SK-N-SH (cell line): ENCODE measurements at regions not wholly inside any gene's neighbourhood (a gene's known extent, or its start where the extent isn't known, plus 50 kb on each side); places are given as distances from the start of the nearest gene placed in this dataset.

Experiments
- CTCF ChIA-PET: fragments of 300-600, 350-600 bp; formaldehyde crosslinking; extraction: SDS; loops from one replicate; lab custom pipeline; 2021; lab: Yijun Ruan, JAX
- POLR2A ChIA-PET: fragments of 350-600 bp; sonication (Branson Sonifier 250); formaldehyde crosslinking; extraction: SDS; loops from one replicate; lab custom pipeline; 2020; ENCODE audit warnings: antibody characterized with exemption, inconsistent platforms; lab: Yijun Ruan, JAX
- DNase-seq: peaks from one replicate; pipeline ENCODE4 v3.0.0; 2012
- H2AFZ ChIP-seq: fragments of 200-600 bp; sonication (generic); 2 replicates; pipeline ENCODE4 v1.8.1; 2016; ENCODE audit warnings: antibody characterized with exemption, mild to moderate bottlenecking, low read depth
- H3F3A ChIP-seq: fragments of 200-600 bp; sonication (generic); replicated peaks from 2 replicates; pipeline ENCODE3; 2016; ENCODE audit warnings: antibody characterized with exemption, mild to moderate bottlenecking; ENCODE audit not compliant: insufficient read depth
- H3K27ac ChIP-seq, 2 experiments: fragments of 200-500 bp in 1 of 2; fragments of 200-600 bp in 1 of 2; sonication (Bioruptor generic) in 1 of 2; sonication (generic), shearing (Covaris generic) in 1 of 2; 2 replicates each; pipeline versions ENCODE4 v1.5.1 to v1.6.1; 2014 to 2016; ENCODE audit warnings: low read depth in 2 of 2, inconsistent platforms in 1 of 2, low read length in 1 of 2, mild to moderate bottlenecking in 1 of 2, mixed read lengths in 1 of 2
- H3K27me3 ChIP-seq: fragments of 200-600 bp; sonication (generic), shearing (Covaris generic); 2 replicates; pipeline ENCODE4 v1.6.1; 2016; ENCODE audit warnings: mixed run types; ENCODE audit not compliant: insufficient read depth
- H3K36me3 ChIP-seq, 2 experiments: fragments of 200-500 bp in 1 of 2; fragments of 200-600 bp in 1 of 2; sonication (Bioruptor generic) in 1 of 2; sonication (generic) in 1 of 2; replicated peaks in 1 of 2; 2 replicates each; pipeline versions ENCODE3 to v1.5.1; 2014 to 2016; ENCODE audit warnings: low read length in 1 of 2, mild to moderate bottlenecking in 1 of 2; ENCODE audit not compliant: insufficient read depth in 2 of 2, control insufficient read depth in 1 of 2
- H3K4me1 ChIP-seq, 2 experiments: fragments of 200-500 bp in 1 of 2; fragments of 200-600 bp in 1 of 2; sonication (Bioruptor generic) in 1 of 2; sonication (generic), shearing (Covaris generic) in 1 of 2; 2 replicates each; pipeline versions ENCODE4 v1.5.1 to v1.6.1; 2014 to 2016; ENCODE audit warnings: low read depth in 1 of 2, low read length in 1 of 2, mixed run types in 1 of 2; ENCODE audit not compliant: insufficient read depth in 2 of 2, control insufficient read depth in 1 of 2
- H3K4me2 ChIP-seq: fragments of 200-600 bp; sonication (generic), shearing (Covaris generic); 2 replicates; pipeline ENCODE4 v1.6.1; 2017; ENCODE audit warnings: mixed run types
- H3K4me3 ChIP-seq, 2 experiments: fragments of 200-500 bp in 1 of 2; fragments of 200-600 bp in 1 of 2; sonication (Bioruptor generic) in 1 of 2; sonication (generic), shearing (Covaris generic) in 1 of 2; 2 replicates each; pipeline versions ENCODE4 v1.5.1 to v1.8.1; 2014 to 2016; ENCODE audit warnings: low read depth in 2 of 2, inconsistent platforms in 1 of 2, low read length in 1 of 2, mild to moderate bottlenecking in 1 of 2, mixed read lengths in 1 of 2, moderate library complexity in 1 of 2
- H3K79me2 ChIP-seq: fragments of 200-600 bp; sonication (generic); 2 replicates; pipeline ENCODE4 v1.8.1; 2017; ENCODE audit warnings: mild to moderate bottlenecking; ENCODE audit not compliant: insufficient read depth
- H3K9ac ChIP-seq: fragments of 200-600 bp; sonication (generic); 2 replicates; pipeline ENCODE4 v1.6.1; 2017; ENCODE audit warnings: mixed run types
- H3K9me2 ChIP-seq: fragments of 200-600 bp; sonication (generic); 2 replicates; pipeline ENCODE4 v1.6.1; 2017; ENCODE audit warnings: mixed run types
- H3K9me3 ChIP-seq: fragments of 200-600 bp; sonication (generic); 2 replicates; pipeline ENCODE4 v1.6.1; 2017; ENCODE audit warnings: mixed run types, mild to moderate bottlenecking, moderate library complexity
- H4K20me1 ChIP-seq: fragments of 200-600 bp; sonication (generic); 2 replicates; pipeline ENCODE4 v1.6.1; 2017; ENCODE audit warnings: mild to moderate bottlenecking, mixed run types; ENCODE audit not compliant: insufficient read depth
- CHD2 ChIP-seq: fragments of 150-350 bp; IDR thresholded peaks from 2 replicates; pipeline ENCODE4 v1.6.1; 2018; ENCODE audit warnings: low read length; ENCODE audit not compliant: partially characterized antibody
- ELF1 ChIP-seq: IDR thresholded peaks from 2 replicates; pipeline ENCODE4 v1.4.0; 2012
- EZH2phosphoT487 ChIP-seq: fragments of 200-600 bp; sonication (generic); IDR thresholded peaks from 2 replicates; pipeline ENCODE4 v1.6.1; 2017; ENCODE audit warnings: low read depth, mixed run types, mild to moderate bottlenecking, antibody characterized with exemption, moderate library complexity, borderline replicate concordance
- FOXM1 ChIP-seq: IDR thresholded peaks from 2 replicates; pipeline ENCODE4 v1.4.0; 2012; ENCODE audit warnings: low read depth, mild to moderate bottlenecking
- GATA2 ChIP-seq: sonication (generic); formaldehyde crosslinking; IDR thresholded peaks from 2 replicates; pipeline ENCODE4 v1.5.0; 2020; ENCODE audit warnings: mild to moderate bottlenecking, missing genetic modification reagents
- MEF2A ChIP-seq: IDR thresholded peaks from 2 replicates; pipeline ENCODE4 v1.4.0; 2012; ENCODE audit warnings: low read depth, borderline replicate concordance
- NFIC ChIP-seq: IDR thresholded peaks from 2 replicates; pipeline ENCODE4 v1.4.0; 2012; ENCODE audit warnings: borderline replicate concordance
- RAD21 ChIP-seq: IDR thresholded peaks from 2 replicates; pipeline ENCODE4 v1.6.1; 2012; ENCODE audit warnings: mild to moderate bottlenecking, low read length
- RFX5 ChIP-seq: IDR thresholded peaks from 2 replicates; pipeline ENCODE4 v1.6.1; 2012; ENCODE audit warnings: mild to moderate bottlenecking, improper control_type of control experiment, low read length
- YY1 ChIP-seq: IDR thresholded peaks from 2 replicates; pipeline ENCODE4 v1.4.0; 2012; ENCODE audit warnings: low read depth, mild to moderate bottlenecking
- TF ChIP-seq, protein P1 (sequence below): IDR thresholded peaks from 2 replicates; pipeline ENCODE4; 2012
- TF ChIP-seq, protein P2 (sequence below): fragments of 200-600 bp; sonication (generic); IDR thresholded peaks from 2 replicates; pipeline ENCODE4 v1.6.1; 2017; ENCODE audit warnings: antibody characterized with exemption, mild to moderate bottlenecking, moderate library complexity
- TF ChIP-seq, protein P3 (sequence below): IDR thresholded peaks from 2 replicates; pipeline ENCODE4 v1.4.0; 2012; ENCODE audit warnings: low read depth, borderline replicate concordance
- TF ChIP-seq, protein P4 (sequence below): fragments of 150-350 bp; IDR thresholded peaks from 2 replicates; pipeline ENCODE4 v1.6.1; 2016; ENCODE audit warnings: mild to moderate bottlenecking, low read depth, low read length
- TF ChIP-seq, protein P5 (sequence below): IDR thresholded peaks from 2 replicates; pipeline ENCODE4 v1.6.1; 2012; ENCODE audit warnings: mild to moderate bottlenecking, low read depth, low read length, moderate library complexity
- TF ChIP-seq, protein P6 (sequence below): IDR thresholded peaks from 2 replicates; pipeline ENCODE4 v1.4.0; 2012; ENCODE audit warnings: low read depth
- TF ChIP-seq, protein P7 (sequence below): IDR thresholded peaks from 2 replicates; pipeline ENCODE4 v1.4.0; 2012; ENCODE audit warnings: low read depth, borderline replicate concordance

DNA sequence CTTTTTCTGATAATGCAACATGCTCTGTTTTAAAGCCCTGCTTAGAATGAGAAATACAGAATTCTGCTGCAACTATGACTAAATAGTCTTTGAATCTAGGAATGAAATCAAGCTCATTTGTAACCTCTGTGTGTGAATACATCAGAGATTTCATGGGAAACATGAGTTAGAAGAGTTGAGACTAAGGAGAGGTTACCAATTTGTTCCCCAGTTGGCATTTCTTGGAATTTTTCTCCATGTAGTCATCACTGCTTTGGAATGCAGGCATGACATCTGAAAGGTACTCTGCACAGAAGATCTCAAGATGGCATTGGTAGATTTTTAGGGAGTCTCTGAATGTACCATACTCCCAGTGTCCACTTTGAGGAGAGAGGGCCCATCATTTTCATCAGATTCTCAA is 237.2 kb downstream of the TFAP2A start (continued):
- TF ChIP-seq, protein P1, sequence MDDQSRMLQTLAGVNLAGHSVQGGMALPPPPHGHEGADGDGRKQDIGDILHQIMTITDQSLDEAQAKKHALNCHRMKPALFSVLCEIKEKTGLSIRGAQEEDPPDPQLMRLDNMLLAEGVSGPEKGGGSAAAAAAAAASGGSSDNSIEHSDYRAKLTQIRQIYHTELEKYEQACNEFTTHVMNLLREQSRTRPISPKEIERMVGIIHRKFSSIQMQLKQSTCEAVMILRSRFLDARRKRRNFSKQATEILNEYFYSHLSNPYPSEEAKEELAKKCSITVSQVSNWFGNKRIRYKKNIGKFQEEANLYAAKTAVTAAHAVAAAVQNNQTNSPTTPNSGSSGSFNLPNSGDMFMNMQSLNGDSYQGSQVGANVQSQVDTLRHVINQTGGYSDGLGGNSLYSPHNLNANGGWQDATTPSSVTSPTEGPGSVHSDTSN: no peak
- TF ChIP-seq GATA2 (no peak), YY1 (no peak), RFX5 (no peak), RAD21 (no peak), ELF1 (no peak), FOXM1 (no peak)
- TF ChIP-seq, protein P2, sequence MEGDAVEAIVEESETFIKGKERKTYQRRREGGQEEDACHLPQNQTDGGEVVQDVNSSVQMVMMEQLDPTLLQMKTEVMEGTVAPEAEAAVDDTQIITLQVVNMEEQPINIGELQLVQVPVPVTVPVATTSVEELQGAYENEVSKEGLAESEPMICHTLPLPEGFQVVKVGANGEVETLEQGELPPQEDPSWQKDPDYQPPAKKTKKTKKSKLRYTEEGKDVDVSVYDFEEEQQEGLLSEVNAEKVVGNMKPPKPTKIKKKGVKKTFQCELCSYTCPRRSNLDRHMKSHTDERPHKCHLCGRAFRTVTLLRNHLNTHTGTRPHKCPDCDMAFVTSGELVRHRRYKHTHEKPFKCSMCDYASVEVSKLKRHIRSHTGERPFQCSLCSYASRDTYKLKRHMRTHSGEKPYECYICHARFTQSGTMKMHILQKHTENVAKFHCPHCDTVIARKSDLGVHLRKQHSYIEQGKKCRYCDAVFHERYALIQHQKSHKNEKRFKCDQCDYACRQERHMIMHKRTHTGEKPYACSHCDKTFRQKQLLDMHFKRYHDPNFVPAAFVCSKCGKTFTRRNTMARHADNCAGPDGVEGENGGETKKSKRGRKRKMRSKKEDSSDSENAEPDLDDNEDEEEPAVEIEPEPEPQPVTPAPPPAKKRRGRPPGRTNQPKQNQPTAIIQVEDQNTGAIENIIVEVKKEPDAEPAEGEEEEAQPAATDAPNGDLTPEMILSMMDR: no peak

DNA sequence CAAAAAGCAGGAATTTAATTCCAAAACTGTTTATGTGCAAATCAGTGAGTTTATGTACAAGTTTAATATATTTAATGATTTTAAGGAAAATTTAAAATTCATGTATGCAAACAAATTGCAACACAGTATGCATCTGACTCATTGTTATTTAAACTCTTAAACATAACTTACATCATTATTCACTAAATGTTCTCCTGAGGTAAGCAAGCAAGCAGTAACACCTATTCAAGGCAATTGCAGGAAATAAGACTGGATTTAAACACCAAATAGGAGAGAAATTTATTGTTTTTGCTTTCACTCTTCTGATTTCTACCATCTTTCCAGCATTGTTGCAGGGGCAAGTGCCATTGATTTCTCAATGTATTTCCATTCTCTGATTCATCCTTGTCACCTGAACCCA is 239.5 kb downstream of the TFAP2A start:
- Histone ChIP-seq H3F3A (no peaks in the 10 kb centered on the region), H3K9me3 (no peaks in the 10 kb centered on the region)
- TF ChIP-seq, protein P3, sequence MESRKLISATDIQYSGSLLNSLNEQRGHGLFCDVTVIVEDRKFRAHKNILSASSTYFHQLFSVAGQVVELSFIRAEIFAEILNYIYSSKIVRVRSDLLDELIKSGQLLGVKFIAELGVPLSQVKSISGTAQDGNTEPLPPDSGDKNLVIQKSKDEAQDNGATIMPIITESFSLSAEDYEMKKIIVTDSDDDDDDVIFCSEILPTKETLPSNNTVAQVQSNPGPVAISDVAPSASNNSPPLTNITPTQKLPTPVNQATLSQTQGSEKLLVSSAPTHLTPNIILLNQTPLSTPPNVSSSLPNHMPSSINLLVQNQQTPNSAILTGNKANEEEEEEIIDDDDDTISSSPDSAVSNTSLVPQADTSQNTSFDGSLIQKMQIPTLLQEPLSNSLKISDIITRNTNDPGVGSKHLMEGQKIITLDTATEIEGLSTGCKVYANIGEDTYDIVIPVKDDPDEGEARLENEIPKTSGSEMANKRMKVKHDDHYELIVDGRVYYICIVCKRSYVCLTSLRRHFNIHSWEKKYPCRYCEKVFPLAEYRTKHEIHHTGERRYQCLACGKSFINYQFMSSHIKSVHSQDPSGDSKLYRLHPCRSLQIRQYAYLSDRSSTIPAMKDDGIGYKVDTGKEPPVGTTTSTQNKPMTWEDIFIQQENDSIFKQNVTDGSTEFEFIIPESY: no peak
- TF ChIP-seq, protein P4, sequence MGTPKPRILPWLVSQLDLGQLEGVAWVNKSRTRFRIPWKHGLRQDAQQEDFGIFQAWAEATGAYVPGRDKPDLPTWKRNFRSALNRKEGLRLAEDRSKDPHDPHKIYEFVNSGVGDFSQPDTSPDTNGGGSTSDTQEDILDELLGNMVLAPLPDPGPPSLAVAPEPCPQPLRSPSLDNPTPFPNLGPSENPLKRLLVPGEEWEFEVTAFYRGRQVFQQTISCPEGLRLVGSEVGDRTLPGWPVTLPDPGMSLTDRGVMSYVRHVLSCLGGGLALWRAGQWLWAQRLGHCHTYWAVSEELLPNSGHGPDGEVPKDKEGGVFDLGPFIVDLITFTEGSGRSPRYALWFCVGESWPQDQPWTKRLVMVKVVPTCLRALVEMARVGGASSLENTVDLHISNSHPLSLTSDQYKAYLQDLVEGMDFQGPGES: no peak
- TF ChIP-seq, protein P5, sequence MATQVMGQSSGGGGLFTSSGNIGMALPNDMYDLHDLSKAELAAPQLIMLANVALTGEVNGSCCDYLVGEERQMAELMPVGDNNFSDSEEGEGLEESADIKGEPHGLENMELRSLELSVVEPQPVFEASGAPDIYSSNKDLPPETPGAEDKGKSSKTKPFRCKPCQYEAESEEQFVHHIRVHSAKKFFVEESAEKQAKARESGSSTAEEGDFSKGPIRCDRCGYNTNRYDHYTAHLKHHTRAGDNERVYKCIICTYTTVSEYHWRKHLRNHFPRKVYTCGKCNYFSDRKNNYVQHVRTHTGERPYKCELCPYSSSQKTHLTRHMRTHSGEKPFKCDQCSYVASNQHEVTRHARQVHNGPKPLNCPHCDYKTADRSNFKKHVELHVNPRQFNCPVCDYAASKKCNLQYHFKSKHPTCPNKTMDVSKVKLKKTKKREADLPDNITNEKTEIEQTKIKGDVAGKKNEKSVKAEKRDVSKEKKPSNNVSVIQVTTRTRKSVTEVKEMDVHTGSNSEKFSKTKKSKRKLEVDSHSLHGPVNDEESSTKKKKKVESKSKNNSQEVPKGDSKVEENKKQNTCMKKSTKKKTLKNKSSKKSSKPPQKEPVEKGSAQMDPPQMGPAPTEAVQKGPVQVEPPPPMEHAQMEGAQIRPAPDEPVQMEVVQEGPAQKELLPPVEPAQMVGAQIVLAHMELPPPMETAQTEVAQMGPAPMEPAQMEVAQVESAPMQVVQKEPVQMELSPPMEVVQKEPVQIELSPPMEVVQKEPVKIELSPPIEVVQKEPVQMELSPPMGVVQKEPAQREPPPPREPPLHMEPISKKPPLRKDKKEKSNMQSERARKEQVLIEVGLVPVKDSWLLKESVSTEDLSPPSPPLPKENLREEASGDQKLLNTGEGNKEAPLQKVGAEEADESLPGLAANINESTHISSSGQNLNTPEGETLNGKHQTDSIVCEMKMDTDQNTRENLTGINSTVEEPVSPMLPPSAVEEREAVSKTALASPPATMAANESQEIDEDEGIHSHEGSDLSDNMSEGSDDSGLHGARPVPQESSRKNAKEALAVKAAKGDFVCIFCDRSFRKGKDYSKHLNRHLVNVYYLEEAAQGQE: no peak
- TF ChIP-seq, protein P6, sequence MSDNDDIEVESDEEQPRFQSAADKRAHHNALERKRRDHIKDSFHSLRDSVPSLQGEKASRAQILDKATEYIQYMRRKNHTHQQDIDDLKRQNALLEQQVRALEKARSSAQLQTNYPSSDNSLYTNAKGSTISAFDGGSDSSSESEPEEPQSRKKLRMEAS: no peak
- TF ChIP-seq RFX5 (no peak), EZH2phosphoT487 (no peak), MEF2A (no peak), NFIC (no peak), CHD2 (no peak)
- TF ChIP-seq, protein P7, sequence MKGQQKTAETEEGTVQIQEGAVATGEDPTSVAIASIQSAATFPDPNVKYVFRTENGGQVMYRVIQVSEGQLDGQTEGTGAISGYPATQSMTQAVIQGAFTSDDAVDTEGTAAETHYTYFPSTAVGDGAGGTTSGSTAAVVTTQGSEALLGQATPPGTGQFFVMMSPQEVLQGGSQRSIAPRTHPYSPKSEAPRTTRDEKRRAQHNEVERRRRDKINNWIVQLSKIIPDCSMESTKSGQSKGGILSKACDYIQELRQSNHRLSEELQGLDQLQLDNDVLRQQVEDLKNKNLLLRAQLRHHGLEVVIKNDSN: no peak
- TF ChIP-seq, protein P2: no peak
- TF ChIP-seq, protein P1: no peak

More for the DNA sequence above, 239.5 kb downstream of the TFAP2A start:
- no peaks in the 10 kb centered on the region; the same call in 1 of the 2 replicates for H3K27me3 ChIP-seq
- ChIA-PET POLR2A (no interaction called here), CTCF (no interaction called here)
- H4K20me1 ChIP-seq: no peaks in the 10 kb centered on the region
- H3K9ac ChIP-seq: no peak overlapping the region
- H3K4me1 ChIP-seq: no peaks in the 10 kb centered on the region
- H3K9me2 ChIP-seq: no peaks in the 10 kb centered on the region
- H2AFZ ChIP-seq: no peak overlapping the region
- H3K27ac ChIP-seq: no peak overlapping the region
- DNase-seq: no peak
- H3K4me2 ChIP-seq: no peak overlapping the region
- no peak overlapping the region for H3K4me3 ChIP-seq
- H3K79me2 ChIP-seq: no peaks in the 10 kb centered on the region
- H3K36me3 ChIP-seq: no peaks in the 10 kb centered on the region
